SW 1271 (cell line): ENCODE measurements at regions not wholly inside any gene's neighbourhood (a gene's known extent, or its start where the extent isn't known, plus 50 kb on each side); places are given as distances from the start of the nearest gene placed in this dataset.
A peak's percentile ranks its signal among the peaks of the same experiment; 100 is the strongest.

Experiments
- DNase-seq, 2 experiments: peaks; one replicate each; lab custom pipeline; 2025; lab: John Stamatoyannopoulos, UW

DNA sequence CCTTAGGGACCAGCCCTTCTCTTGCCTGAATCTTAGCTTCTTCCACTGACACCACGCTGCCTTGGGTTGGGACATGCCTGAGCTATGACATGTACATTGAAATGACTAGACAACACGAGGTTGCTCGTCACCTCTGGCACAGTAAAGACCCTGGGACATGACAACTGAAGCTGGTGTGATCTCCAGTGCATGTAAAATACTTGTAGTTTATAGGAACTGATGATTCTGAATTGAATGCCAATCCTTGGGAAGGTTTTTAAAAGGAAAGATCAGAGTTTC lies 100.7 kb upstream of the PGRMC2 start:
- no peak for DNase-seq

DNA sequence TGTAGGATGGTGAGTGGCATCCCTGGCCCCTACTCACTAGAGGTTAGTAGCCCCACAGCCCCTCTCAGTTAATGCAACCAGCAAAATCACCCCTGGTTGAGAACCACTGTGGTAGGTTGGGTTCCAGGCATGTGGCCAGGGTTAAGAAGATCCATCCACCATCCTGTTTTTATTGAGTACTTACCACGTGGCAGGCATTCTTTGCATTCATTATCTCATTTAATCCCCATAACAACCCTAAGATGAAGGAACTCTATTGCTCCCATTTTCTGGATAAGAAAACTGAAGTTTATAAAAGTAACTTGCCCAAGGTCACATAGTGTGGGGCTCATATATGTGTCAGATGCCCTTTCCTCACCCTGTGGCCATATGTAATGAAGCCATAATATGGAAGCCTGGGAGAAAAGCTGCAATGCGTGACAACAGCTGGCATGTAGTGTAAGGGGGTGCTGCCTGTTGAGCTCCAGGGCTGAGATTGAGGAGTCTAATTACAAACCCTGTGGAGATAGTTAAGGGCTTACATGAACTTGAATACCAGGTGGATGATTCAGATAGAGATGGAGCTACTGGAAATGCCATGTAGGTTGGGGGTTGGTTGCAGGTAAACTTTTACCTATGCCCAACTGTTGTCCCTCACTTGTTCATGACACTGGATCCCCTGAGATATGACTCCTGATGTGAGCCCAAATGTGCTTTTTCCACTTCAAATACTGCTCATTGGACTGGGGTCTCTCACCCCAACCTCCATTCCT lies 100.2 kb upstream of the PGRMC2 start:
- peak in 1 of 2 experiments; percentile 3 for DNase-seq

DNA sequence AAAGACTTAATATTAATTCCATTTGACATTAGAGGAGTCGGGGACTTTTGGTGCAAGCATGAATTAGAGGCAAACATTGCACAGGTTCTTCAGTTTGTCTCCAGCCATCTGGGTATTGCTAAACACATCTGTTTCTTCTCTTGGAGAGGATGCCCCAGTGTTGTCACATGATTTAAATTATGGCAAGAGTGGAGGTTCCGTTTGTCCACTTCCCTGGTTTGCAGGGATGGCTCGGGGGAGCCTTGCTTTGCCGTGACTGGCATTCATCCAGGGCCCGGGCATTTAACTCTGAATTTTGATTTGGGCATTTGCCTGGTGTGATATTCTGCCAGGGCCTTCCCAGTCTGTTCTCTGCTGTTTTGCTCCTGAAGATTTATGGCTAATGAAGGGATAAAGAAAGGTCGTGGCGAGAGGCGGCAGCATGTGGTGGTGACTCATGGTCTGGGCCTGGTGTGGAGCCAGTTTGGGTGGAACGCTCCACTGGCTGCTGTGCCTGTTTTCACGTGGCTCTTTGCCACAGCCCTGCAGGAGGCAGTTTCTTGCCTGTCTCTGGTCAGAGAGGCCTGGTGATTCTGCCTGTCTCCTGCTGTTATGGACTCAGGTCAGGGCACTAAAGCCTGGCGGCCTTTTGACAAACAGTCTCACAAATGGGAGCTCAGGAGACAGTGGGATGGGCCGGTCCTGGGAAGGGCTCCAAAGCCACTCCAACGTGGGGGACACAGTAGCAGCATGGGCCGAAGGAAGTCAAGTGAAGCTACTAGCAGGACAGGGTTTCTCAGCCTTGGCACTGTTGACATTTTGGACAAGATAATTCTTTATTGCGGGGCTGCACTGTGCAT lies 99.4 kb upstream of the PGRMC2 start:
- peak in 1 of 2 experiments; percentile 84 for DNase-seq

DNA sequence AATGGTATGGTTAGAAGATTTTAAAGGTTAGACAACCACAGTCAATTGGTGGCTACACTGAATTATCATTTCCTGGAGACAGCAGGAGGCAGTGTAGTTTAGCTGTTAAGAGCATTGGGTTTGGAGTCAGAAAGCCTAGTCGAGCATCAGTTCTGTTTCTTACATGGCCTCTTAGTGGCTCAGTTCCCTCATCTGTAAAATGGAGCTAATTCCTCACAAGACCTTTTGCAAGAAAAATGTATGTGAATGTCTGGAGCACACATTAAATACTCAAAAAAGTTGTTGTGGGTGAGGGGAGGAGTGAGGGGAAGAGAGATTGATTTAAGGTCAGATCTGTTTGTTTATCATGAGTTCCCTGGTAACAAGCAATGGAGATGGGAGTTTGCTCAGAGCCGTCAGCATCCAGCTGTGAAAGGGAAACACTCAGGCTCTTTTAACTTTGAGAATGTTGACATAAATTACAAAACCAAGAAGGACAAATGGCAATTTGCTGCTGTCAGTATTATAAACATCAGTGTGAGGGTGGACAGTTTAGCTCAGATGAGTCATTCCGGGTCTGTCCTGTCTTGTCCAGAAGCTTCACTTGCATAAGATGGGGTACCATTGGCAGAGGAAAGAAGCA lies 98.2 kb upstream of the PGRMC2 start:
- peak in 1 of 2 experiments; percentile 23 for DNase-seq

DNA sequence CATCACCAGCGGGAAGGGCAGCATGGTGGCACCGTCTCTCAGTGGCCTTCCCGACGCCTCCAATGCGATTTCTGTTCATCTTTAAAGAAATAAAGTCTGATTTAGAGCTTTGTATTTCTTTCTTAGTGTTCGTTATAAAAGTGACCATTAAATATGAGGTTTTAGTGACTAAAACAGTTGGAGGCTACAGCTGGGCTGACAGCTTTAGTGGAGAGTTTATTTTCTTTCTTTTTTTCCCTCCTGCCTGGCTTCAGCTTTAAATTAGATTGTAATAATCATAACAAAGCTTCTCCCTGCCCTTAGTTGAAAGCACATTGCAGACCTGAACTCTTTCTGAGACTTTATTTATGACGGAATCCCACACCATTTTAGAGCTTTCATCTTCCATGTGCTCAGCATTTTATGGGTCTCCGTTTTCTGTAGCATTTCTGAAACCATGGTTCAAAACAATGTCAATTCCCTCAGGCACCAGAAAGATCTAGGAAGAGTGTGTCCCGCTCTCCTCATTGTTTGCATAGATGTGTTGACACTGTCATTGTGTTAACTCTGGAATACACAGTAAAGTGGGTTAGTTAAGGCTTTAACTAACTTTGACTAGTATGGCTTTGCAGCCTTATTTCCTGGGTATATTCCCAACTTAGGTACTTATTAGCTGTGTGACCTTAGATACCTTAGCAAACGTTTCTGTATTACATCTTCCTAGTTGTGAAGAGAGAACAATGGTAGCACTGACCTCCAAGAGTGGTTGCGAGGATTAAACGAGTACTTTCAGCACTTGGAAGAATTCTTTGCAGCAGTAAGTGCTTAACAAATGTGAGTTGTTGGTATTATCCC lies 97.4 kb upstream of the PGRMC2 start:
- no peak for DNase-seq

DNA sequence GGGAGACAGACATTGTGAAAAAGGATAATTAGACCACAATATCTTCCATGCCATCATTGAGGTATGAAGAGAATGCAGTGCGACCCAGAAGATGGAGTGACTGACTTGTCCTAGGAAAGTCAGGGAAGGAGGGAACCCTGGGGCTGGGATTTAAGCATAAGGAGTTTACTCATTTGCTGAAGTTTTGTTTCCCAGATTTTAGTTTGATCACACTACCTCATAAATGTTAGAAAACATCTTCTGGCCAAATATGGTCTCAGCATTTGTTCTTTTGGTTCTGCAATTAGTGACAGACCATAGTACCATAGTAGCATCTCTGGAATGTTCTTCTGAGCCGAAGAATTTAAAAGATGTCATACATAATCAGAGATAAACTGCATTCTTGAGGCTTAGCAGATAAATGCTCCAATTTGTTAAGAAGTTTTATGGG lies 96.5 kb upstream of the PGRMC2 start:
- no peak for DNase-seq

DNA sequence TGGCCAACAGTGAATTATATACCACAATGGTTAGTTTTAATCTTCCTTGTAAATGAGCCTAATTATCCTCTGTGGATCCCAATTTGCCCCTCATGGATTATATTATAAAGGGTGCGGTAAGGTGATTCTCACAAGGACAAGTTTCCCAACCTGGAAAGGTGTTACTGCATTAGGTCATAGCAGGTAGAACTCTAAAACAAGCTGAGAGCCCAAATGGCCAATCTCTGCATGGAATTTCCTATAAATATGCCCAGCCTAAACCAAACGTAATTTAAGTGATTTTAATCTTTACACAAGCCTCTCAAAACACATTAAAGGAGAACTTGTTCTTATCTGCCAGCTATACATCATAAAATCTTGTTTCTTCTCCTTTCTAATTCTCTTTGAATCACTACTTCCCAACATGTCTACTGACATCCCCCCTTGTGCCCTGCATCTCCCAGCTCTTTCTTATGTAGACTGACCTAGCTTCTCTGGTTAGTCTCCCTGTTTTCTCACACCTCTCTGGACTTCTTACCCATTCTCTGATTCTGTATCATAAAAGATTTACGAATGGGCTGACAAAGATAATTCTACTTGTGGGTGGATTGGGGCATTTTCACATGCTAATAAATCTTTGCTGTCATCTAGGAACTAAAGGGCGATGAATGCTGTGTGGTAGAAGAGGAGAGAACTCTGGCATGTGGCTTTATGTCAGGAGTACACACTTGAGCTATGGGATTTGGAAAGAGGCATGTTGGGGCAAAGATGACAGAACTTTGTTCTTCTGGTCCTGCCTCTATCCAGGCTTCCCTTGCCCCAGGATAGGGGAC lies 94.3 kb upstream of the PGRMC2 start:
- no peak for DNase-seq

DNA sequence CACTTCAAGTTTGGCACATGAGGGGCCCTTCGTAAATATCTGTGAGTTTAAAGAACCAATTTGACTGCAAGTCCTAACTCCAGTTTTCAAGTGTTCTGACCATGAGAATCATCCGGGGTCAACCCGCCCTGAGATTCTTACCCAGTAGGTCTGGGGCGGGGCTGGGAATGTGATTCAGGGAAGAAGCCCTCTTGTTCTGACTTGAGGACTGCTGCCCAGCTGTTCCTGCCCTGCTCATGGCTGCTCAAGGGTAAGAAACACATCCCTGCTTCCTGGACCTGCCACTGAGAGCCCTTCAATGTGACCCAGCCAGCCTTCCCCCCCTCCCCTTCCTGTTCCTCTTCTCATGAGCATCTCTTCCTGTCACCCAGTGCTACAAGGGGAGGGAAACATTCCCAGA lies 92.7 kb upstream of the PGRMC2 start:
- DNase-seq, result no peak

DNA sequence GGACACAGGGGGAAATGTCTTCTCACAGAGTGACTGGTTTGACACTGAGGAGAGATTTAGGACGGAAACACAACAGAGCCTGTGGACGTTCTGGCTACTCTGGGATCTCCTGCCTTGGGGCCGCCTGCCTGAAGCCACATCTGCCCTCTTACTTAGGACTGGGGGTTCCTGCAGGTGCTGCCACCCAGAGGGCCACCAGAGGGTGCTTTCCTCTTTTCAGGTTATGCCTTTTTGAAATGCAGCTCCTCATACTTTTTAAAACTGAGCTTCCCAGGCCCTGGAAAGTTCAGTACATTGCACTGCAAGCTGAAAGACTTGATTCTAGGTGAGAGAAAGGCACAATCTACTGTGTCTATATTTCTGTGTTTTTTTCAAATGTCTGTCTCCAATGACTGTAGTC lies 92.2 kb upstream of the PGRMC2 start:
- DNase-seq, result peak in 1 of 2 experiments; percentile 13

DNA sequence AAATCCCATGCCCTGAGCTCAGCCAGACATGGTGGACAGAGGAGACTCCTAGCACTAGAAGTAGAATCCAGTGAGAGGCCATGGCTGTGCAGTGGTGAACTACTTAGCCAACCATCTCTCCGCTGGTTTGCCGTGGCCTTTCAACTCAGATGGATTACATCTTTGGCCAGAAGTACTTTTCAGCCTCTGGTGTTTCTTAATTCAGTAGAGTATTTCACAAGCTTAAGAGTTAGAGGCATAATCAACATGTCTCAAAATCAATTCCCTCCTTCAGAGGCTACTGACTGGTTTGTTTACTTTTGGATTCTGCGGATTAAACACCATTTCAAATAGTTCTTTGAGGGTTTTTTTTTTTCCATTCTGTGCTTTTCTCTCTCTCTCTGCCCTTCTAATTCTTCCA lies 91.1 kb upstream of the PGRMC2 start:
- no peak for DNase-seq

DNA sequence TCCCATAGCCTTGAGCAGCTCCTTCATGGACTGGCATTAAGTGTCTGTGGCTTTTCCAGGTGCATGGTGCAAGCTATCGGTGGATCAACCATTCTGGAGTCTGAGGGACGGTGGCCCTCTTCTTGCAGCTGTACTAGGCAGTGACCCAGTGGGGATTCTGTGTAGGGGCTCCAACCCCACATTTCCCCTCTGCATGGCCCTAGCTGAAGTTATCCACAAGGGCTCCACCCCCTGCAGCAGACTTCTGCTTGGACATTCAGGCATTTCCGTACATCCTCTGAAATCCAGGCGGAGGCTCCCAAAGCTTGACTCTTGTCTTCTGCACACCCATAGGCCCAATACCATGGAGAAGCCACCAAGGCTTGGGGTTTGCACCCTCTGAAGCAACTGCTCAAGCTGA lies 89.3 kb upstream of the PGRMC2 start:
- no peak for DNase-seq

DNA sequence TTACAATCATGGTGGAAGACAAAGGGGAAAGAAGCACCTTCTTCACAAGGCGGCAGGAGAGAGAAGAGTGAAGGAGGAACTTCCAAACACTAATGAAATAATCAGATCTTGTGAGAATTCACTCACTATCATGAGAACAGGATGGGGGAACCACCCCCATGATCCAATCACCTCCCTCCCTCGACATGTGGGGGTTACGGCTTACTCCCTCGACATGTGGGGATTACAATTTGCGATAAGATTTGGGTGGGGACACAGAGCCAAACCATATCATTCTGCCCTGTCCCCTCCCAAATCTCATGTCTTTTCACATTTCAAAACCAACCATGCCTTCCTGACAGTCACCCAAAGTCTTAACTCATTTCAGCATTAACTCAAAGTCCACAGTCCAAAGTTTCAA lies 88.7 kb upstream of the PGRMC2 start:
- DNase-seq, result no peak

DNA sequence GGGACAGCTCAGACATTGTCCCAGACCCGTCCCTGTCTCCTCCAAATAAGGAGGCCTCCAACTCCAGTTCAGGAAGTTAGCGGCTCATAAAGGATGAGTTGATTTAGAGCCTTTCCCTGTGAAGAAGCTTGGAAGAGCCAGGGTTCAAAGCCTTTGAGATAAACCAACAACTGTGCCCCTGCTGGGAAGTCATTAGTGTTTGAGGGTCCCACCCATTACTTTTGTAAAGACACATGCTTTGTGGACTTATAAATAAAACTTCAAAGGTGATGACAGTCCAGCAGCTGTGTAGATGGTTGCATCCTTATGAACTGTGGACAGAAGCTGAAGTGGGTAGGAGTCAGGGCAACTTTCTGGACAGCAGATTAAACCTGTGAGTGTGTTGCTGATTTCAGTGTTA lies 86.0 kb upstream of the PGRMC2 start:
- DNase-seq, result no peak

DNA sequence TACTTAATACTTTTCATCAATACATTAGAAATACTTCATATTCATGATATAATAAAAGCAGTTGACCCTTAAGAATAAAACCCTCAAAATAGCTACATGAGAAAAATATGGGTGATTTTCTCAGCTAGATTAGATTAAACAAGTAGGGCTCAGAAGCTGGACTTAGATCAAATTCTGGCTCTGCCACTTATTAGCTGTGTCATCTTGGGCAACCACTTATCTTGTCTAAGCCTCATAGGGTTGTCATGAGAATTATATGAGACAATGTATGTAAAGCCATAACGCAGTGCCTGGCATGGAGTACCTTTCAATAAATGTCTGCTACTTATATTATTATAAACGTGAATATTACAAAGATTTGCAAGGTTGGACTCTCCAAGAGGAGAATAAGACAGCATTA lies 84.3 kb upstream of the PGRMC2 start:
- no peak for DNase-seq

DNA sequence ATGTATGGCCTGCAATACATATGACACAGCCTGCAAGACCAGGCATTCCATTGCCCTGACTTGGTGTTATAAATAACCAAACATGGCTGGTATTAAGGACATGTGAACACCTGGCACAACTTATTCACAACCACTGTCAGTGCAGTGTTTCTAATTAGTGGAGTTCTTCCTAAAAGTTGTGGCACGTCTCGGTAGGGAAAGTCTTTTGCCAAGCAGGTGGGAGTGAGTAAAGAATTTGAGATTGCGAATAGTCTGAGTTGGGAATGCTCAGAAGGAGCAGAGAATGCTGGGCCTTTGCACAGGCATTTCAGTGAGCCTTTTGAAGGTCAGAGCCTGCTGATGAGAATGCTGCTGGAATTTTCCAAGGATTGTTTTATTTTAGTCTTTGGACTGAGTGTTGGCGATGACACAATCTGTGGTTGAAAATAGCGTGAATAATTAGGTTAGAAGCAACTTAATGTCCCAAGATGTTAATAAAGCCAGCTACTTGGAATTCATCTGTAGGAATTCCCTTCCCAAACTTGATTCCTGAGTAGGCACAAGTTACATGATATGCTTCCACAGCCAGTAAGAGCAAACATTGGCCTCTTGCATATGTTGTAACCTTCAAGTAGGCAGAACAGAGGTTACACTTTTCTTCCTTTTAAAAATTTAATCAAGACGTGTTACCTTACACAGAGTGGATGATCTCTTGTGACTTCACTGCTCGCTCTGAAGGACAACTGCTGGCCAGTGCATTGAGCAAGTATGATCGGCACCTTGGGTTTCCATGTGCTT lies 83.6 kb upstream of the PGRMC2 start:
- no peak for DNase-seq

DNA sequence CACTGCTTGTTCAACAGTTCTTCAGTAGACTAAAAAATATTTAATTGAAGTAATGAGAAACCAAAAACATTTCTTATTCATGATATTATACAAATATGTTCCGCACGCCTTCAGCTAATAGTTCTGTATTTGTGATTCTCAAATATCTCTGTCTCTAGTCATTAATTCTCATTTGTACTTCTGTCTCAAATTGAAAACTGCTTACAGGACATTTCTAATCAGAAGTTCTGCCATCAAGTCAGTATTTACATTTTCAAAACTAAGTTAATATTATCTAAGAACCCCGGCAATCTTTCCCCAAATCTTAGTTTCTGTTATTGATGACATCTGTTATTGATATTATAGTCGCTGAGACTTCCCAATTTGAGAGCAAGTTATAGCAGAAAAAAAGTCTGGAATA lies 78.6 kb upstream of the PGRMC2 start:
- no peak for DNase-seq

DNA sequence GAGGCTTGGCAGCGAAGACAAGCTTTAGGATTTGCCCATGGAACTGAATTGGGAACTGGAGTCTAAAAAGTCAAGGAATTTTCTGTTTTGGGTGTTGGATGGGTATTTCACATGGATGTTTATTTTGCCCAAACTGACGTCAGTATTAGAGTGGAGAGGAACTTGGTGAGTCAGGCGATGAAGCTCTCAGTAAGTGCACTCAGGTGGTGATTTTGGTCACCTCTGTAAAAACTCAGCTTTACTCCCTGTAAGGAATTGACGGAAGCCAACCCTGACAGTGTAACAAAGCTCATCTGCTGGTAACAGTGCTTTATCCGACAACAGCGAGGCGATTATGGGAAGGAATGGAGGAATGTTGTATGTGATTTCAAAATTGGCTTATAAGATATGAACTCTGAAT lies 77.0 kb upstream of the PGRMC2 start:
- DNase-seq, result no peak

DNA sequence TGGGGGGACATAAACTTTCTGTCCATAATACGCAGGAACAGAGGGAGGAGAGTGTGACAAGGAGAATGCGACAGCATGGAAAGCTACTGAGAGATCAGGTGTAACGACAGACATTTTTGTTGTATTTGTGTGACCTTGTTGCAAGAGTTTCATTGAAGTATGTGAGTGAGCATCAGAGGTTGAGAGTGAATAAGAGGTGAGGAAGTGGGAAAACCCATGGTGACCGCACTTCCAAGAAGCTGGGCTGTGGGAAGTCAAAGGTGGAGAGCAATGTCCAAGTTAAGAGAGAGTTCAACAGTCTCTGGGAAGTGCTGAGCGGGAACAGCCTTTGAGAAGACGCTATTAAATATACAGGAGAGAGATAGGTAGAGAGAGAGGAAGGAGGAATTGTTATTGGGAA lies 76.4 kb upstream of the PGRMC2 start:
- no peak for DNase-seq

DNA sequence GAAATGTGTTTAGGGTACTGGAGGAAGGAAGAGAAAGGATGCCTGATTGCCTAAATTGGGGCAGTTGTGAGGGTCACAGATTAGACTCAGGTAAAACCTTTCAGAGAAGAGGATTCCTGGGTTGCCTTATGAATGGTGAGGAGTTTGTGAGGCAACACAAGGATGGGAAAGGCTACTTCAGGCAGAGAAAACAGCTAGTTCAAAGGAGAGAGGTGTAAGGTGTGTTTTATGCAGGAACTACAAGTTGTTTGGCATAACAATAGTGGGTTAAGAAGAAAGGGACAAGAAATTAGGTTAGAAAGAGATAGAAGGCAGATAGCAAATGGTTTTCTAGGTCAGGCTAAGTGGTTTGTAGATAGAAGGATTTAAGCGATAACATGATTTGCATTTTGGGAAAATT lies 75.1 kb upstream of the PGRMC2 start:
- no peak for DNase-seq

DNA sequence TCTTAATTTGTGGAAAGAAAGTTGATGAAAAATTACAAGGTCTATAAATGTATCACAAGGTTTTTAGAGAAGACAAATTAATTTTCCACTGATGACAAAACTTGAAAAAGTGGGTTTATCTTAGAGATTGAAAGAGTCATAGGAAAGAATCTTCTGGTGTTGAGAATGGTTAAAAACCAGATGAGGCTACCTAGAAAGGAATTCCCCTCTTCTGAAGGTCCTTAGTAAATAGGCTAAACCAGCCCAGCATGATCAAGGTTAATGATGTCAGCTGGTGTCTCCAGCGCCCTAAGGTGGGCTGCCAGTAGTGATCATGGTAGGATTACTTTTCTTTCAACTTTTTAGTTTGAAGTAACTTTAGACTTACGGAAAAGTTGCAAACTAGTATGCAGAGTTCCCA lies 71.8 kb upstream of the PGRMC2 start:
- DNase-seq, result no peak

DNA sequence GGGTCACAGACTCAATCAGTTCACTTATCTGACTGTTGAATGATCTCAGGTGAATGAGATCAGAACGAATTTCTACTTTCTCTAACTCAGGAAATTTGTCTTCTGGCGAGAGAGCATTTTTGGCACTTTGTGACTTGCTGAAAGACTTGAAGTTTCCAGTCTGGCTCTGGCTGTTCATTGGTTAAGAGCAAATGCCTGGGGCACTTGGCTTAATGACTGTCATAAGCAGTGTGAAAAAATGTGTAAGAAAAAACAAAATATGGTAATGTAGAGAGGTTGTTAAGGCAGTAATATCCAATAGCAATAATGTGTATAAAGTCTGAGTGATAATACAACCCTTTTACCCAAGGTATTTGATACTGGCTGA lies 71.3 kb upstream of the PGRMC2 start:
- no peak for DNase-seq
